GM23338 (cell line): ENCODE measurements at regions not wholly inside any gene's neighbourhood (a gene's known extent, or its start where the extent isn't known, plus 50 kb on each side); places are given as distances from the start of the nearest gene placed in this dataset.

ENCODE experiments used
- ATAC-seq: fragments of 200-7000 bp; cut with Tn5 transposase; 3 replicates; pipeline ENCODE4 v1.9.1; 2020
- DNase-seq: peaks from one replicate; pipeline ENCODE4 v3.0.0-alpha.2; 2015; ENCODE audit warnings: low spot score
- H2AFZ ChIP-seq: fragments of 200-600 bp; sonication (generic); 2 replicates; pipeline ENCODE4 v1.8.0; 2016; ENCODE audit warnings: antibody characterized with exemption, mild to moderate bottlenecking, moderate library complexity
- H3F3A ChIP-seq: fragments of 200-600 bp; sonication (generic); replicated peaks from 2 replicates; pipeline ENCODE4 v1.8.0; 2017; ENCODE audit warnings: antibody characterized with exemption, mixed run types, low read depth
- H3K27ac ChIP-seq: fragments of 200-600 bp; sonication (generic); 2 replicates; pipeline ENCODE4 v1.6.1; 2016; ENCODE audit warnings: low read depth
- H3K27me3 ChIP-seq: fragments of 200-600 bp; sonication (generic); 2 replicates; pipeline ENCODE4 v1.8.0; 2016; ENCODE audit warnings: mild to moderate bottlenecking, mixed run types, moderate library complexity; ENCODE audit not compliant: insufficient read depth
- H3K36me3 ChIP-seq: fragments of 200-600 bp; sonication (generic); 2 replicates; pipeline ENCODE4 v1.8.0; 2016; ENCODE audit warnings: mild to moderate bottlenecking; ENCODE audit not compliant: insufficient read depth
- H3K4me1 ChIP-seq: fragments of 200-600 bp; sonication (generic); 2 replicates; pipeline ENCODE4 v1.8.0; 2016; ENCODE audit warnings: mild to moderate bottlenecking, moderate library complexity; ENCODE audit not compliant: insufficient read depth
- H3K4me2 ChIP-seq: fragments of 200-600 bp; sonication (generic); 2 replicates; pipeline ENCODE4 v1.7.1; 2017; ENCODE audit warnings: mixed run types
- H3K4me3 ChIP-seq: fragments of 200-600 bp; sonication (generic); 2 replicates; pipeline ENCODE4 v1.6.1; 2016; ENCODE audit warnings: mixed run types
- H3K79me2 ChIP-seq: fragments of 200-600 bp; sonication (generic); replicated peaks from 2 replicates; pipeline ENCODE4 v1.8.0; 2017; ENCODE audit warnings: mild to moderate bottlenecking; ENCODE audit not compliant: insufficient read depth
- H3K9me2 ChIP-seq: fragments of 200-600 bp; sonication (generic); 2 replicates; pipeline ENCODE4 v1.8.0; 2017; ENCODE audit not compliant: insufficient read depth
- H4K20me1 ChIP-seq: fragments of 200-600 bp; sonication (generic); replicated peaks from 2 replicates; pipeline ENCODE4 v1.8.0; 2017; ENCODE audit warnings: mild to moderate bottlenecking; ENCODE audit not compliant: insufficient read depth
- H3K27ac Mint-ChIP-seq: 2 replicates; pipeline ENCODE4 v1.8.0; 2020; ENCODE audit warnings: inconsistent platforms, mild to moderate bottlenecking, moderate library complexity, mixed read lengths
- H3K27me3 Mint-ChIP-seq: 3 replicates; pipeline ENCODE4 v1.8.0; 2022; ENCODE audit warnings: low read depth, mild to moderate bottlenecking, moderate library complexity, mixed read lengths, inconsistent platforms; ENCODE audit not compliant: insufficient read depth, poor library complexity
- H3K36me3 Mint-ChIP-seq: 3 replicates; pipeline ENCODE4 v1.8.0; 2021; ENCODE audit warnings: low read depth, mild to moderate bottlenecking, inconsistent platforms, moderate library complexity, mixed read lengths
- H3K4me1 Mint-ChIP-seq: 3 replicates; pipeline ENCODE4 v1.8.0; 2020; ENCODE audit warnings: mild to moderate bottlenecking, inconsistent platforms, mixed read lengths
- H3K4me3 Mint-ChIP-seq: 3 replicates; pipeline ENCODE4 v1.8.0; 2021; ENCODE audit warnings: moderate library complexity, mild to moderate bottlenecking, inconsistent platforms, mixed read lengths
- H3K9me3 Mint-ChIP-seq: 3 replicates; pipeline ENCODE4 v1.8.0; 2020; ENCODE audit warnings: moderate library complexity, mild to moderate bottlenecking, inconsistent platforms, mixed read lengths
- CREB1 ChIP-seq: fragments of 250-450 bp; sonication (Bioruptor Pico); IDR thresholded peaks from 2 replicates; pipeline ENCODE4 v1.5.0; 2020; ENCODE audit warnings: low read depth, mild to moderate bottlenecking, moderate library complexity
- EZH2 ChIP-seq: fragments of 200-600 bp; sonication (generic); IDR thresholded peaks from one replicate; pipeline ENCODE4 v1.8.0; 2017; ENCODE audit warnings: antibody characterized with exemption, mild to moderate bottlenecking, low read depth; ENCODE audit not compliant: unreplicated experiment
- EZH2phosphoT487 ChIP-seq: fragments of 200-600 bp; sonication (generic); IDR thresholded peaks from one replicate; pipeline ENCODE4 v1.8.1; 2018; ENCODE audit warnings: antibody characterized with exemption; ENCODE audit not compliant: unreplicated experiment
- JUNB ChIP-seq: IDR thresholded peaks from one replicate; pipeline ENCODE4 v1.6.1; 2016; ENCODE audit warnings: antibody characterized with exemption; ENCODE audit not compliant: unreplicated experiment
- NANOG ChIP-seq: IDR thresholded peaks from 2 replicates; pipeline ENCODE4 v1.6.1; 2016; ENCODE audit warnings: antibody characterized with exemption, borderline replicate concordance
- POLR2AphosphoS5 ChIP-seq: IDR thresholded peaks from 2 replicates; pipeline ENCODE4 v1.6.1; 2016; ENCODE audit warnings: antibody characterized with exemption, low read depth
- REST ChIP-seq: IDR thresholded peaks from one replicate; pipeline ENCODE4 v1.6.1; 2018; ENCODE audit warnings: antibody characterized with exemption; ENCODE audit not compliant: unreplicated experiment
- STAT1 ChIP-seq: IDR thresholded peaks from one replicate; pipeline ENCODE4 v1.6.1; 2016; ENCODE audit warnings: antibody characterized with exemption; ENCODE audit not compliant: unreplicated experiment
- ZNF114 ChIP-seq: fragments of 250-450 bp; sonication (Bioruptor Pico); IDR thresholded peaks from 2 replicates; pipeline ENCODE4 v1.5.0; 2020; ENCODE audit warnings: mild to moderate bottlenecking, moderate library complexity
- ZNF331 ChIP-seq: fragments of 250-450 bp; sonication (Bioruptor Pico); IDR thresholded peaks from 2 replicates; pipeline ENCODE4 v1.5.0; 2020; ENCODE audit warnings: low read depth, mild to moderate bottlenecking, moderate library complexity
- ZNF462 ChIP-seq: fragments of 250-450 bp; sonication (Bioruptor Pico); IDR thresholded peaks from 2 replicates; pipeline ENCODE4 v1.5.0; 2020; ENCODE audit warnings: mild to moderate bottlenecking, moderate library complexity
- TF ChIP-seq, protein P1 (sequence below): IDR thresholded peaks from 2 replicates; pipeline ENCODE4 v1.6.1; 2016; ENCODE audit warnings: antibody characterized with exemption

GRCh38 chr7:136549756-136550155 is 318.7 kb upstream of the CHRM2 start:
- Histone ChIP-seq H2AFZ (no peak overlapping the region), H3K4me3 (no peak overlapping the region), H3K79me2 (no peaks in the 10 kb centered on the region), H3K36me3 (no peaks in the 10 kb centered on the region), H3K27me3 (no peaks in the 10 kb centered on the region), H4K20me1 (no peaks in the 10 kb centered on the region), H3F3A (no peaks in the 10 kb centered on the region), H3K4me1 (no peaks in the 10 kb centered on the region), H3K4me2 (no peak overlapping the region), H3K27ac (no peak overlapping the region), H3K9me2 (no peaks in the 10 kb centered on the region)
- DNase-seq: no peak
- H3K4me3 Mint-ChIP-seq: no peak overlapping the region
- no peaks in the 10 kb centered on the region for H3K9me3 Mint-ChIP-seq
- H3K36me3 Mint-ChIP-seq: no peaks in the 10 kb centered on the region
- no peak for TF ChIP-seq ZNF331 (CRISPR knock-in tag)
- no peaks in the 10 kb centered on the region for H3K27me3 Mint-ChIP-seq
- no peak for ATAC-seq
- no peak overlapping the region for H3K27ac Mint-ChIP-seq
- no peaks in the 10 kb centered on the region for H3K4me1 Mint-ChIP-seq

DNA sequence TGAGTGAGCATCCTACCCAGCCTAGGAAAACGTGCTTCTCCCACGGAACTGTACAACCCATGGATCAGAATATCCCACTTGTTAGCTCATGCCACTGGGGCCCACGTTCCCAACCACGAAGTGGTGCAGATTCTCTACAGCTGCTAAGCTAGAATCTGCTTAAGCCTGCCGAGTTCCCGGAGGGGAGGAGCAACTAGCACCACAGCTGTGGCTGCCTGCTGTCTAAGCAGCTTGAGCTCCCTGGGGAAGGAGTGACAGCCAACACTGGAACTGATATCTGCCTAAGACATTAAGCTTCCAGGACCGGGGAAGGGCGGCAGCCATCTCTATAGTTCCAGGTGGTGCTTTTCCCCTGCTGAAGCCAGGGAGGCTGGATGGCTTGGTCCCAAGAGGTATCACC is 334.7 kb upstream of the CHRM2 start:
- Histone ChIP-seq H3K36me3 (no peaks in the 10 kb centered on the region), H3K27ac (no peak overlapping the region), H2AFZ (no peak overlapping the region), H3F3A (no peaks in the 10 kb centered on the region), H3K79me2 (no peaks in the 10 kb centered on the region), H3K4me2 (no peak overlapping the region), H3K9me2 (peaks cover 4% of the 10 kb centered on the region; the same call in 1 of the 2 replicates), H4K20me1 (no peaks in the 10 kb centered on the region), H3K4me3 (no peak overlapping the region), H3K4me1 (no peaks in the 10 kb centered on the region), H3K27me3 (no peaks in the 10 kb centered on the region)
- H3K27me3 Mint-ChIP-seq: no peaks in the 10 kb centered on the region
- no peaks in the 10 kb centered on the region; the same call in 2 of the 3 replicates for H3K4me1 Mint-ChIP-seq
- DNase-seq (no peak), ATAC-seq (no peak)
- no peak overlapping the region for H3K4me3 Mint-ChIP-seq
- peaks cover 2% of the 10 kb centered on the region; the same call in 1 of the 3 replicates for H3K9me3 Mint-ChIP-seq
- no peak overlapping the region for H3K27ac Mint-ChIP-seq
- H3K36me3 Mint-ChIP-seq: no peaks in the 10 kb centered on the region
- TF ChIP-seq NANOG (no peak), POLR2AphosphoS5 (no peak), STAT1 (no peak), ZNF462 (no peak), JUNB (no peak), EZH2phosphoT487 (no peak), CREB1 (CRISPR knock-in tag) (no peak), REST (no peak), EZH2 (no peak), ZNF114 (CRISPR knock-in tag) (no peak), ZNF331 (CRISPR knock-in tag) (no peak)
- TF ChIP-seq, protein P1, sequence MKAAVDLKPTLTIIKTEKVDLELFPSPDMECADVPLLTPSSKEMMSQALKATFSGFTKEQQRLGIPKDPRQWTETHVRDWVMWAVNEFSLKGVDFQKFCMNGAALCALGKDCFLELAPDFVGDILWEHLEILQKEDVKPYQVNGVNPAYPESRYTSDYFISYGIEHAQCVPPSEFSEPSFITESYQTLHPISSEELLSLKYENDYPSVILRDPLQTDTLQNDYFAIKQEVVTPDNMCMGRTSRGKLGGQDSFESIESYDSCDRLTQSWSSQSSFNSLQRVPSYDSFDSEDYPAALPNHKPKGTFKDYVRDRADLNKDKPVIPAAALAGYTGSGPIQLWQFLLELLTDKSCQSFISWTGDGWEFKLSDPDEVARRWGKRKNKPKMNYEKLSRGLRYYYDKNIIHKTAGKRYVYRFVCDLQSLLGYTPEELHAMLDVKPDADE: no peak
